ENCODE measurements at regions not wholly inside any gene's neighbourhood (a gene's known extent, or its start where the extent isn't known, plus 50 kb on each side); places are given as distances from the start of the nearest gene placed in this dataset.

GRCh38 chr6:115221198-115221597 is 839.5 kb downstream of the FRK start:
- Histone ChIP-seq H3K4me2 (ENCODE audit: low read length) (no peak overlapping the region), H3K4me1 (ENCODE audit: control insufficient read depth in 1 of 2, insufficient read depth in 2 of 2, low read length in 2 of 2) (no peaks in the 10 kb centered on the region), H3K9ac (ENCODE audit: low read length) (no peak overlapping the region), H4K20me1 (ENCODE audit: insufficient read depth) (no peaks in the 10 kb centered on the region), H3K36me3 (ENCODE audit: control insufficient read depth in 1 of 2, insufficient read depth in 2 of 2, low read length in 2 of 2) (no peaks in the 10 kb centered on the region), H3K4me3 (replicated peaks in 1 of 2; ENCODE audit: low read depth in 1 of 2, low read length in 2 of 2) (no peak overlapping the region), H3K9me3 (ENCODE audit: control insufficient read depth in 1 of 2, insufficient read depth in 1 of 2, low read depth in 1 of 2, low read length in 2 of 2) (no peaks in the 10 kb centered on the region; a peak in 1 of 4 replicates), H3K79me2 (ENCODE audit: insufficient read depth, low read length) (no peaks in the 10 kb centered on the region), H3K27me3 (ENCODE audit: insufficient read depth, low read length) (no peaks in the 10 kb centered on the region), H3K9me2 (ENCODE audit: insufficient read depth) (no peaks in the 10 kb centered on the region), H2AFZ (ENCODE audit: low read depth, low read length, poor library complexity, severe bottlenecking) (no peak overlapping the region), H3K27ac (ENCODE audit: low read depth, low read length) (no peak overlapping the region)
- ChIA-PET POLR2A (no interaction called here), CTCF (no interaction called here), RAD21 (ENCODE audit: low non-redundant PET in 1 of 2, low total read pairs in 2 of 2, uncharacterized antibody in 2 of 2, unreplicated experiment in 2 of 2) (no interaction called here)
- intact Hi-C loops (cut with micrococcal nuclease) = no loop called here
- DNase-seq (ENCODE audit: low read depth, low spot score) (no peak), ATAC-seq (no peak)
- TF ChIP-seq SIN3A (IDR thresholded peaks at IDR 0.05; ENCODE audit: low read depth) (no peak), JUND (IDR thresholded peaks at IDR 0.05) (no peak), ZNF274 (IDR thresholded peaks at IDR 0.05; ENCODE audit: low read depth, low read length) (no peak), ELF1 (IDR thresholded peaks at IDR 0.05; ENCODE audit: borderline replicate concordance, low read depth) (no peak), MAX (IDR thresholded peaks at IDR 0.05) (no peak), EZH2 (IDR thresholded peaks at IDR 0.05) (no peak), POLR2AphosphoS5 (IDR thresholded peaks at IDR 0.05; ENCODE audit: low read depth, low read length) (no peak), FOSL1 (IDR thresholded peaks at IDR 0.05; ENCODE audit: low read depth) (no peak), CEBPB (IDR thresholded peaks at IDR 0.05; ENCODE audit: low read depth) (no peak), SRF (IDR thresholded peaks at IDR 0.05; ENCODE audit: low read depth) (no peak), TCF7L2 (IDR thresholded peaks at IDR 0.05; ENCODE audit: borderline replicate concordance, extremely low read depth, insufficient read depth, insufficient read length) (no peak), POLR2A (IDR thresholded peaks at IDR 0.05; ENCODE audit: borderline replicate concordance, extremely low read depth, insufficient read depth, insufficient read length) (no peak), ATF3 (IDR thresholded peaks at IDR 0.05) (no peak), CTCF (IDR thresholded peaks at IDR 0.05 in 2 of 3, conservative IDR thresholded peaks at IDR 0.05 in 1 of 3; ENCODE audit: borderline replicate concordance in 1 of 3, insufficient read depth in 1 of 3, low read depth in 2 of 3, low read length in 2 of 3) (no peak), RAD21 (IDR thresholded peaks at IDR 0.05; ENCODE audit: low read depth) (no peak), ZBTB33 (IDR thresholded peaks at IDR 0.05; ENCODE audit: extremely low read depth, insufficient replicate concordance, low read length) (no peak), CBX3 (IDR thresholded peaks at IDR 0.05; ENCODE audit: low read depth) (no peak)
- BruUV-seq (replicated peaks) = no TSS peak
